ENCODE measurements at regions not wholly inside any gene's neighbourhood (a gene's known extent, or its start where the extent isn't known, plus 50 kb on each side); places are given as distances from the start of the nearest gene placed in this dataset.

GRCh38 chr6:56349194-56349593 is 101.8 kb upstream of the COL21A1 start:
- TF ChIP-seq CTCF (IDR thresholded peaks at IDR 0.05) = no peak
- TF ChIP-seq POLR2A (IDR thresholded peaks at IDR 0.05) = no peak
- TF ChIP-seq EP300 (IDR thresholded peaks at IDR 0.05) = no peak

Measured in stomach (tissue), 4 donors.